Coronary artery (tissue), 2 donors: ENCODE measurements at regions not wholly inside any gene's neighbourhood (a gene's known extent, or its start where the extent isn't known, plus 50 kb on each side); places are given as distances from the start of the nearest gene placed in this dataset.
A peak's percentile ranks its signal among the peaks of the same experiment; 100 is the strongest.

Experiments
- DNase-seq: peaks from one replicate; pipeline ENCODE4 v3.0.0-alpha.2; 2017; ENCODE audit warnings: low spot score
- H3K27ac ChIP-seq, 2 donors: fragments of 200-600 bp; sonication (generic); one replicate each; pipeline ENCODE4 v1.5.1; 2016 to 2019
- H3K4me3 ChIP-seq: fragments of 200-600 bp; sonication (generic); 2 replicates; pipeline ENCODE4 v1.5.1; 2016; ENCODE audit warnings: mild to moderate bottlenecking, moderate library complexity
- CTCF ChIP-seq: fragments of 200-600 bp; sonication (generic); IDR thresholded peaks from one replicate; pipeline ENCODE4 v1.5.1; 2019; ENCODE audit warnings: antibody characterized with exemption

- no peak for TF ChIP-seq CTCF
- no peak for DNase-seq
- Histone ChIP-seq H3K27ac (no peak overlapping the region), H3K4me3 (no peak overlapping the region)
Observed at GRCh38 chr2:18156002-18156401, 277.5 kb downstream of the KCNS3 start.

- TF ChIP-seq CTCF = no peak
- no peak for DNase-seq
- Histone ChIP-seq H3K4me3 (no peak overlapping the region), H3K27ac (no peak overlapping the region)
Observed at GRCh38 chr2:18154812-18155211, 276.3 kb downstream of the KCNS3 start.

- TF ChIP-seq CTCF = no peak
- Histone ChIP-seq H3K4me3 (no peak overlapping the region), H3K27ac (no peak overlapping the region)
- no peak for DNase-seq
Observed at GRCh38 chr2:18154259-18154658, 275.8 kb downstream of the KCNS3 start.

GRCh38 chr2:18153741-18154140 is 275.3 kb downstream of the KCNS3 start:
- H3K27ac ChIP-seq = no peak overlapping the region
- no peak for DNase-seq
- no peak overlapping the region for H3K4me3 ChIP-seq
- TF ChIP-seq CTCF = no peak

- no peak for DNase-seq
- no peak for TF ChIP-seq CTCF
- Histone ChIP-seq H3K4me3 (no peak overlapping the region), H3K27ac (no peak overlapping the region)
Observed at GRCh38 chr2:18151237-18151636, 272.8 kb downstream of the KCNS3 start.

GRCh38 chr2:18149660-18150246 is 271.3 kb downstream of the KCNS3 start:
- Histone ChIP-seq H3K27ac (no peak overlapping the region), H3K4me3 (no peak overlapping the region)
- TF ChIP-seq CTCF = peak; percentile 60
- no peak for DNase-seq

GRCh38 chr2:18136881-18137475 is 258.5 kb downstream of the KCNS3 start:
- Histone ChIP-seq H3K4me3 (no peak overlapping the region), H3K27ac (no peak overlapping the region)
- no peak for DNase-seq
- no peak for TF ChIP-seq CTCF
